Cardiac septum (tissue), 1 donor: ENCODE measurements at regions not wholly inside any gene's neighbourhood (a gene's known extent, or its start where the extent isn't known, plus 50 kb on each side); places are given as distances from the start of the nearest gene placed in this dataset.
A peak's percentile ranks its signal among the peaks of the same experiment; 100 is the strongest.

Experiments
- DNase-seq: peaks from one replicate; pipeline ENCODE4 v3.0.0-alpha.2; 2020; ENCODE audit warnings: low spot score
- intact Hi-C: fragments of 100-400 bp; cut with DNase I; formaldehyde crosslinking; loops from one replicate; pipeline ENCODE4 v1.14.0; 2022
- donor health status: DM: no; HTN: no; CAD: no.

GRCh38 chr6:26205625-26206574, 118.7 kb downstream of the HFE start:
- intact Hi-C loops, result loop anchor here (2.0 kb wide), 1 partner anchor 49 kb away; a partner anchor contains a TSS
- DNase-seq, result no peak

- intact Hi-C loops, result no loop called here
- DNase-seq, result no peak
Measured at GRCh38 chr6:26206868-26207801, 119.9 kb downstream of the HFE start.

- intact Hi-C loops, result no loop called here
- no peak for DNase-seq
Measured at GRCh38 chr6:26211963-26212362, 124.7 kb downstream of the HFE start.

GRCh38 chr6:26213334-26214075, 126.3 kb downstream of the HFE start:
- no peak for DNase-seq
- intact Hi-C loops, result no loop called here

GRCh38 chr6:26214803-26215584, 127.8 kb downstream of the HFE start:
- intact Hi-C loops, result loop anchor here (5.0 kb wide), 1 partner anchor 67 kb away; no protein-coding TSS in a partner anchor

GRCh38 chr6:26215585-26216358, 128.5 kb downstream of the HFE start:
- DNase-seq, result no peak
- intact Hi-C loops, result loop anchor here (5.0 kb wide), 1 partner anchor 67 kb away; no protein-coding TSS in a partner anchor

More at GRCh38 chr6:26214803-26215584, 127.8 kb downstream of the HFE start:
- DNase-seq, result no peak

- DNase-seq, result peak; percentile 87
- intact Hi-C loops, result loop anchor here (5.0 kb wide), 1 partner anchor 66 kb away; no protein-coding TSS in a partner anchor
Measured at GRCh38 chr6:26216359-26216885, 129.2 kb downstream of the HFE start.

GRCh38 chr6:26216886-26217713, 129.9 kb downstream of the HFE start:
- DNase-seq, result peak; percentile 89
- intact Hi-C loops, result loop anchor here (5.0 kb wide), 1 partner anchor 65 kb away; no protein-coding TSS in a partner anchor

- DNase-seq, result no peak
- intact Hi-C loops, result loop anchor here (5.0 kb wide), 1 partner anchor 65 kb away; no protein-coding TSS in a partner anchor
Measured at GRCh38 chr6:26217714-26218075, 130.5 kb downstream of the HFE start.

- DNase-seq, result no peak
- intact Hi-C loops, result loop anchor here (5.0 kb wide), 1 partner anchor 63 kb away; no protein-coding TSS in a partner anchor
Measured at GRCh38 chr6:26218824-26219223, 131.6 kb downstream of the HFE start.

GRCh38 chr6:26220145-26220970, 133.1 kb downstream of the HFE start:
- DNase-seq, result no peak
- intact Hi-C loops, result loop anchor here (10.0 kb wide), 1 partner anchor 1614 kb away; a partner anchor contains a TSS

GRCh38 chr6:26221186-26221585, 134.0 kb downstream of the HFE start:
- intact Hi-C loops, result loop anchor here (10.0 kb wide), 1 partner anchor 1614 kb away; a partner anchor contains a TSS
- no peak for DNase-seq

GRCh38 chr6:26222571-26222970, 135.3 kb downstream of the HFE start:
- intact Hi-C loops, result loop anchor here (10.0 kb wide), 1 partner anchor 1612 kb away; a partner anchor contains a TSS
- DNase-seq, result no peak

GRCh38 chr6:26223228-26223627, 136.0 kb downstream of the HFE start:
- intact Hi-C loops, result loop anchor here (10.0 kb wide), 1 partner anchor 1612 kb away; a partner anchor contains a TSS
- DNase-seq, result no peak
